HCT116 (cell line): ENCODE measurements at regions not wholly inside any gene's neighbourhood (a gene's known extent, or its start where the extent isn't known, plus 50 kb on each side); places are given as distances from the start of the nearest gene placed in this dataset.

Experiments
- CTCF ChIP-seq, 3 experiments: fragments of 200-600 bp in 1 of 3; sonication (generic) in 1 of 3; IDR thresholded peaks in 2 of 3; conservative IDR thresholded peaks in 1 of 3; 2 replicates each; pipeline ENCODE4 v1.5.1; 2012 to 2017; ENCODE audit warnings: low read depth in 2 of 3, low read length in 2 of 3, antibody characterized with exemption in 1 of 3, borderline replicate concordance in 1 of 3, control low read depth in 1 of 3, mild to moderate bottlenecking in 1 of 3, mixed read lengths in 1 of 3, mixed run types in 1 of 3, moderate library complexity in 1 of 3; ENCODE audit not compliant: insufficient read depth in 1 of 3
- EGR1 ChIP-seq: IDR thresholded peaks from 2 replicates; pipeline ENCODE4 v1.6.1; 2012; ENCODE audit warnings: low read depth
- ELF1 ChIP-seq: IDR thresholded peaks from 2 replicates; pipeline ENCODE4 v1.6.1; 2012; ENCODE audit warnings: low read depth, borderline replicate concordance
- EZH2phosphoT487 ChIP-seq: fragments of 200-600 bp; IDR thresholded peaks from 2 replicates; pipeline ENCODE4 v1.6.1; 2018; ENCODE audit warnings: antibody characterized with exemption, borderline replicate concordance
- FOSL1 ChIP-seq: IDR thresholded peaks from 2 replicates; pipeline ENCODE4 v1.6.1; 2012; ENCODE audit warnings: low read depth
- MAX ChIP-seq: IDR thresholded peaks from 2 replicates; pipeline ENCODE4 v1.6.1; 2012
- POLR2A ChIP-seq: IDR thresholded peaks from 2 replicates; pipeline ENCODE4 v1.7.0; 2011; ENCODE audit warnings: borderline replicate concordance; ENCODE audit not compliant: insufficient read depth, insufficient read length; ENCODE audit errors: extremely low read depth
- POLR2AphosphoS5 ChIP-seq: IDR thresholded peaks from 2 replicates; pipeline ENCODE4 v1.6.1; 2011; ENCODE audit warnings: mild to moderate bottlenecking, low read depth, low read length, moderate library complexity
- REST ChIP-seq: IDR thresholded peaks from 2 replicates; pipeline ENCODE4 v1.6.1; 2012; ENCODE audit warnings: low read depth
- YY1 ChIP-seq: IDR thresholded peaks from 2 replicates; pipeline ENCODE4 v1.6.1; 2011; ENCODE audit warnings: low read length, low read depth, moderate library complexity, mild to moderate bottlenecking; ENCODE audit not compliant: insufficient replicate concordance; ENCODE audit errors: extremely low read depth
- ZBTB33 ChIP-seq: IDR thresholded peaks from 2 replicates; pipeline ENCODE4 v1.6.1; 2011; ENCODE audit warnings: mild to moderate bottlenecking, low read length, moderate library complexity; ENCODE audit not compliant: insufficient replicate concordance; ENCODE audit errors: extremely low read depth
- ZNF274 ChIP-seq: fragments of 200-500 bp; sonication (Bioruptor generic); IDR thresholded peaks from 2 replicates; pipeline ENCODE4 v1.6.1; 2014; ENCODE audit warnings: mild to moderate bottlenecking, low read depth, low read length, inconsistent platforms

- no peak for TF ChIP-seq CTCF (IDR thresholded peaks at IDR 0.05 in 2 of 3, conservative IDR thresholded peaks at IDR 0.05 in 1 of 3; ENCODE audit: borderline replicate concordance in 1 of 3, insufficient read depth in 1 of 3, low read depth in 2 of 3, low read length in 2 of 3)
- TF ChIP-seq ELF1 = no peak
- no peak for TF ChIP-seq EGR1
- no peak for TF ChIP-seq POLR2A
- no peak for TF ChIP-seq ZNF274
- no peak for TF ChIP-seq YY1
- no peak for TF ChIP-seq MAX
- TF ChIP-seq FOSL1 = no peak
- no peak for TF ChIP-seq REST
- no peak for TF ChIP-seq POLR2AphosphoS5
- no peak for TF ChIP-seq EZH2phosphoT487
- TF ChIP-seq ZBTB33 = no peak
Measured at GRCh38 chr1:95879498-95880050, 645.6 kb downstream of the RWDD3 start.
